ENCODE measurements at regions not wholly inside any gene's neighbourhood (a gene's known extent, or its start where the extent isn't known, plus 50 kb on each side); places are given as distances from the start of the nearest gene placed in this dataset.
"Not testable (repeated sequence)": the region's sequence is repeated elsewhere in the genome, so short reads cannot be mapped to it uniquely, and the experiment has no call there.

- Histone ChIP-seq H3K36me3 (ENCODE audit: control insufficient read depth, insufficient read depth, low read length) (no peaks in the 10 kb centered on the region), H3K27me3 (ENCODE audit: control insufficient read depth, insufficient read depth, low read length) (no peaks in the 10 kb centered on the region), H3K27ac (ENCODE audit: low read length) (no peak overlapping the region), H3K4me3 (ENCODE audit: low read length) (no peak overlapping the region), H3K4me1 (ENCODE audit: control insufficient read depth, insufficient read depth, low read length) (no peaks in the 10 kb centered on the region), H3K9me3 (ENCODE audit: control insufficient read depth, low read depth, low read length) (no peaks in the 10 kb centered on the region)
- WGBS (ENCODE audit: insufficient coverage, low lambda C conversion rate), result no CpG with 5 or more reads among the region's 1 CpG
- no peak for DNase-seq
These were observed 50.9 kb upstream of the OSTN start for GRCh38 chr3:191148131-191148530.

GRCh38 chr3:191143224-191143623 lies 55.8 kb upstream of the OSTN start:
- no peaks in the 10 kb centered on the region for H3K9me3 ChIP-seq (ENCODE audit: control insufficient read depth, low read depth, low read length)
- H3K4me3 ChIP-seq (ENCODE audit: low read length), result no peak overlapping the region
- H3K4me1 ChIP-seq (ENCODE audit: control insufficient read depth, insufficient read depth, low read length), result no peaks in the 10 kb centered on the region
- WGBS (ENCODE audit: insufficient coverage, low lambda C conversion rate), result no CpG with 5 or more reads among the region's 1 CpG
- no peaks in the 10 kb centered on the region for H3K36me3 ChIP-seq (ENCODE audit: control insufficient read depth, insufficient read depth, low read length)
- H3K27ac ChIP-seq (ENCODE audit: low read length), result no peak overlapping the region
- H3K27me3 ChIP-seq (ENCODE audit: control insufficient read depth, insufficient read depth, low read length), result no peaks in the 10 kb centered on the region
- DNase-seq, result no peak

DNA sequence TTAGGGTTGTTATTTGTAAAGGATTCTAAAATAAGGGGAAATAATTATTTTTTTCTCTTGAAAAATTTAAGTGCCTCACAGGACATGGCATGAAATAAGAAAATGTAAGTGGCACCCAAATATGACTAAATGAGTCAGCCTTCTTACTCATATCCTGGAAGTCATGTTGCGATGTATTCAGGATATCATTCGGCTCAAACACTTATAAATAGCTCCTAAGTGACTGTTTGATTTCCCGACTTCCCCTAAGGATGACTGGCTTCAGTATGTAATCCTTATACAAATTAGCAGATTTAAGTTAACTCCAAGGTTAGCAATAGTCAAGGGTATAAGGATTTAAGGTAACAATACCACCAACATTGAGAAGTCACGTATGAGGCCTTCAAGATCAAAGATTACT lies 57.3 kb upstream of the OSTN start:
- no peaks in the 10 kb centered on the region for H3K36me3 ChIP-seq (ENCODE audit: control insufficient read depth, insufficient read depth, low read length)
- DNase-seq, result no peak
- no peak overlapping the region for H3K4me3 ChIP-seq (ENCODE audit: low read length)
- no peak overlapping the region for H3K27ac ChIP-seq (ENCODE audit: low read length)
- WGBS (ENCODE audit: insufficient coverage, low lambda C conversion rate), result 60% methylated on average over 1 of the region's 4 CpGs
- no peaks in the 10 kb centered on the region for H3K27me3 ChIP-seq (ENCODE audit: control insufficient read depth, insufficient read depth, low read length)
- H3K9me3 ChIP-seq (ENCODE audit: control insufficient read depth, low read depth, low read length), result no peaks in the 10 kb centered on the region
- no peaks in the 10 kb centered on the region for H3K4me1 ChIP-seq (ENCODE audit: control insufficient read depth, insufficient read depth, low read length)

DNA sequence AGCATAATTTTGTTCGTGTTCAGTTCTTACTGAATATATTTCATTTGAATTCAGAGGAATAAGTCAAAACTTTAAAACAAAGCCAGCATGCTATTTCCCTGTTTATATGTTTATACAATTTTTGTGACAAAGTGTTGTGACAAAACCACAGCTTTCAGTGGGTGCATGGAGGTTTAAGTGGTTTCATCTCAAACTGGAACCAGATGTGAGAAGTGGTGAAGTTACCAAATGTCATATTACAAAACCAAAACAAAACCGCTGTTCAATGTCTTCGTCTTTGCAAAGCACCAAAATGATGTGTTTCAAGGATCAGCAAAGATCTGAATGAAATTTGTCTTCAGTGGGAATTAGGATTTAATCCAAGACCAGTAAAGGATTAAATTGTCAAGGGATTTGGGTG lies 59.3 kb upstream of the OSTN start:
- DNase-seq, result no peak
- no peaks in the 10 kb centered on the region for H3K4me1 ChIP-seq (ENCODE audit: control insufficient read depth, insufficient read depth, low read length)
- H3K36me3 ChIP-seq (ENCODE audit: control insufficient read depth, insufficient read depth, low read length), result no peaks in the 10 kb centered on the region
- H3K27me3 ChIP-seq (ENCODE audit: control insufficient read depth, insufficient read depth, low read length), result no peaks in the 10 kb centered on the region
- no peaks in the 10 kb centered on the region for H3K9me3 ChIP-seq (ENCODE audit: control insufficient read depth, low read depth, low read length)
- WGBS (ENCODE audit: insufficient coverage, low lambda C conversion rate), result 93% methylated on average over 3 of the region's 3 CpGs
- H3K27ac ChIP-seq (ENCODE audit: low read length), result no peak overlapping the region
- no peak overlapping the region for H3K4me3 ChIP-seq (ENCODE audit: low read length)

- 67% methylated on average over 1 of the region's 1 CpG for WGBS (ENCODE audit: insufficient coverage, low lambda C conversion rate)
- no peaks in the 10 kb centered on the region for H3K4me1 ChIP-seq (ENCODE audit: control insufficient read depth, insufficient read depth, low read length)
- no peak for DNase-seq
- H3K27ac ChIP-seq (ENCODE audit: low read length), result no peak overlapping the region
- no peak overlapping the region for H3K4me3 ChIP-seq (ENCODE audit: low read length)
- no peaks in the 10 kb centered on the region for H3K27me3 ChIP-seq (ENCODE audit: control insufficient read depth, insufficient read depth, low read length)
- H3K36me3 ChIP-seq (ENCODE audit: control insufficient read depth, insufficient read depth, low read length), result no peaks in the 10 kb centered on the region
- no peaks in the 10 kb centered on the region for H3K9me3 ChIP-seq (ENCODE audit: control insufficient read depth, low read depth, low read length)
These were observed 60.1 kb upstream of the OSTN start for GRCh38 chr3:191138937-191139336.

- H3K27me3 ChIP-seq (ENCODE audit: control insufficient read depth, insufficient read depth, low read length), result no peaks in the 10 kb centered on the region
- no CpG with 5 or more reads among the region's 1 CpG for WGBS (ENCODE audit: insufficient coverage, low lambda C conversion rate)
- H3K27ac ChIP-seq (ENCODE audit: low read length), result no peak overlapping the region
- H3K9me3 ChIP-seq (ENCODE audit: control insufficient read depth, low read depth, low read length), result no peaks in the 10 kb centered on the region
- no peaks in the 10 kb centered on the region for H3K36me3 ChIP-seq (ENCODE audit: control insufficient read depth, insufficient read depth, low read length)
- no peaks in the 10 kb centered on the region for H3K4me1 ChIP-seq (ENCODE audit: control insufficient read depth, insufficient read depth, low read length)
- DNase-seq, result no peak
- H3K4me3 ChIP-seq (ENCODE audit: low read length), result no peak overlapping the region
These were observed 61.3 kb upstream of the OSTN start for GRCh38 chr3:191137708-191138107.

DNA sequence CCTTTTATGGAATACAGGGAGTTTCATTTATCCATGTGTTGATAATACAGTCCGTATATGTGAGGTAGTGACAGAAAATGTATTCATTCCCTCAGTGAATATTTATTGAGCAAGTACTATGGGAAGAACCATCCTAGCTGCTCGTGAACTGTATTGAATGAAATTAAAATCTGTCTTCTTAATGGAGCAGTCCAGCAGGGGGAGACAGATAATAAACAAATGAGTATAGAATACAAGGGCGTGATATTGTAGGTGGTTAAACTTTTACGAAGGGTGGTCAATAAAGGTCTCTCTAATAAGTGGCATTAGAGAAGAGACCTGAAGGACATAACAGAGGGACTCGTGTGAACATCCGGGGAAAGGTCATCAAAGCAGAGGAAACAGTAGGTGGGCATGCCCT lies 62.7 kb upstream of the OSTN start:
- no peak for DNase-seq
- Histone ChIP-seq H3K27ac (ENCODE audit: low read length) (no peak overlapping the region), H3K27me3 (ENCODE audit: control insufficient read depth, insufficient read depth, low read length) (no peaks in the 10 kb centered on the region), H3K36me3 (ENCODE audit: control insufficient read depth, insufficient read depth, low read length) (no peaks in the 10 kb centered on the region), H3K9me3 (ENCODE audit: control insufficient read depth, low read depth, low read length) (no peaks in the 10 kb centered on the region), H3K4me1 (ENCODE audit: control insufficient read depth, insufficient read depth, low read length) (no peaks in the 10 kb centered on the region), H3K4me3 (ENCODE audit: low read length) (no peak overlapping the region)
- 96% methylated on average over 3 of the region's 6 CpGs for WGBS (ENCODE audit: insufficient coverage, low lambda C conversion rate)

DNA sequence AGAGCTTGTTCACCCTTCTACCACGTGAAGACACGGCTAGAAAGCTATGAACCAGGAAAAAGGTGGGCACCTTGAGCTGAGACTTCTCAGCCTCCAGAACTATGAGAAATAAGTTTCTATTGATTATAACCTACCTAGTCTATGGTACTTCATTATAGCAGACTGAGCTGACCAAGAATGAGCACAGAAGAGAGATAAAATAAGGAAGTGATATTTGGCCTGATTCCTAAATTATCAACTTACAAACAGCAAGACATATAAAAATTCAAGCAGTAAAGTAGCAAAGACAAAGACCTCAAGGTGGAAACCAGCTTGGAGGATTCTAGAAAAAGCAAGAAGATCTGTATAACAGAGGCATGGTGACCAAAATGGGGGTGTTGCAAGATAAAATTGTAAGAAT lies 63.9 kb upstream of the OSTN start:
- H3K36me3 ChIP-seq (ENCODE audit: control insufficient read depth, insufficient read depth, low read length), result no peaks in the 10 kb centered on the region
- no peak overlapping the region for H3K27ac ChIP-seq (ENCODE audit: low read length)
- DNase-seq, result no peak
- H3K9me3 ChIP-seq (ENCODE audit: control insufficient read depth, low read depth, low read length), result no peaks in the 10 kb centered on the region
- no CpG with 5 or more reads among the region's 2 CpGs for WGBS (ENCODE audit: insufficient coverage, low lambda C conversion rate)
- H3K27me3 ChIP-seq (ENCODE audit: control insufficient read depth, insufficient read depth, low read length), result no peaks in the 10 kb centered on the region
- no peaks in the 10 kb centered on the region for H3K4me1 ChIP-seq (ENCODE audit: control insufficient read depth, insufficient read depth, low read length)
- no peak overlapping the region for H3K4me3 ChIP-seq (ENCODE audit: low read length)

- Histone ChIP-seq H3K4me3 (ENCODE audit: low read length) (no peak overlapping the region), H3K27ac (ENCODE audit: low read length) (no peak overlapping the region), H3K9me3 (ENCODE audit: control insufficient read depth, low read depth, low read length) (no peaks in the 10 kb centered on the region), H3K27me3 (ENCODE audit: control insufficient read depth, insufficient read depth, low read length) (no peaks in the 10 kb centered on the region), H3K4me1 (ENCODE audit: control insufficient read depth, insufficient read depth, low read length) (no peaks in the 10 kb centered on the region), H3K36me3 (ENCODE audit: control insufficient read depth, insufficient read depth, low read length) (no peaks in the 10 kb centered on the region)
- no CpG with 5 or more reads among the region's 5 CpGs for WGBS (ENCODE audit: insufficient coverage, low lambda C conversion rate)
- DNase-seq, result no peak
These were observed 65.7 kb upstream of the OSTN start for GRCh38 chr3:191133359-191133758.

- Histone ChIP-seq H3K9me3 (ENCODE audit: control insufficient read depth, low read depth, low read length) (no peaks in the 10 kb centered on the region), H3K27me3 (ENCODE audit: control insufficient read depth, insufficient read depth, low read length) (no peaks in the 10 kb centered on the region), H3K36me3 (ENCODE audit: control insufficient read depth, insufficient read depth, low read length) (no peaks in the 10 kb centered on the region), H3K4me1 (ENCODE audit: control insufficient read depth, insufficient read depth, low read length) (no peaks in the 10 kb centered on the region), H3K27ac (ENCODE audit: low read length) (no peak overlapping the region), H3K4me3 (ENCODE audit: low read length) (no peak overlapping the region)
- DNase-seq, result no peak
- WGBS (ENCODE audit: insufficient coverage, low lambda C conversion rate), result 100% methylated on average over 1 of the region's 4 CpGs
These were observed 67.7 kb upstream of the OSTN start for GRCh38 chr3:191131305-191131704.

DNA sequence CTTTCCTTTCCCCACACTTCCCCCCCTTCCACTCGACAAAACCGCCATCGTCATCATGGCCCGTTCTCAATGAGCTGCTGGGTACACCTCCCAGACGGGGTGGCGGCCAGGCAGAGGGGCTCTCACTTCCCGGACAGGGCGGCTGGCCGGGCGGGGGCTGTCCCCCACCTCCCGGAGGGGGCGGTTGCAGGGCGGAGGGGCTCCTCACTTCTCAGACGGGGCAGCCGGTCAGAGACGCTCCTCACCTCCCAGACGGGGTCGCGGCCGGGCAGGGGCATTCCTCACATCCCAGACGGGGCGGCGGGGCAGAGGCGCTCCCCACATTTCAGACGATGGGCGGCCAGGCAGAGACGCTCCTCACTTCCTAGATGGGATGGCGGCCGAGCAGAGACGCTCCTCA lies 74.2 kb upstream of the OSTN start:
- not testable (repeated sequence) for H3K27me3 ChIP-seq (ENCODE audit: control insufficient read depth, insufficient read depth, low read length); DNase-seq; H3K4me1 ChIP-seq (ENCODE audit: control insufficient read depth, insufficient read depth, low read length); H3K36me3 ChIP-seq (ENCODE audit: control insufficient read depth, insufficient read depth, low read length); H3K27ac ChIP-seq (ENCODE audit: low read length); H3K9me3 ChIP-seq (ENCODE audit: control insufficient read depth, low read depth, low read length); H3K4me3 ChIP-seq (ENCODE audit: low read length)
- WGBS (ENCODE audit: insufficient coverage, low lambda C conversion rate), result no CpG with 5 or more reads among the region's 30 CpGs

All from large intestine (tissue), 3 donors.